ENCODE measurements at regions not wholly inside any gene's neighbourhood (a gene's known extent, or its start where the extent isn't known, plus 50 kb on each side); places are given as distances from the start of the nearest gene placed in this dataset.

DNA sequence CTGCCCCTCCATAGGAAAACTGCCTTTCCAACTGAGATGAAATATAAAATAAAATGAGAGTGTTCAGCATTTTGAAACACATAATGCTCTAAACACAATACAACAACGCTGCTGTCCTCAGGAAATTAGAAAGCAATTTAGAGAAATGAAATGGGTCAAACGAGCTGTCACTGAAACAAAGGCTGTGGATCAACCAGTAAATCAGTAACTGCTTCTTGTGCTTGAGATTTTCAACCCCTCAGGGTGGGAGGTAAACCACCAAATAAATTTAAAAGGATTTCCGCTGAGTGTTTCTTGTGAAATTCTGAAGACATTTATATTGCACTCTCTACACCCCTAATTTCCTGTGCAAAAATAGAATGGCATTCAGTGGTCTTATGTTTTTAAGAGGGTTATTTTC lies 657.1 kb upstream of the SEL1L start:
- DNase-seq = no peak

DNA sequence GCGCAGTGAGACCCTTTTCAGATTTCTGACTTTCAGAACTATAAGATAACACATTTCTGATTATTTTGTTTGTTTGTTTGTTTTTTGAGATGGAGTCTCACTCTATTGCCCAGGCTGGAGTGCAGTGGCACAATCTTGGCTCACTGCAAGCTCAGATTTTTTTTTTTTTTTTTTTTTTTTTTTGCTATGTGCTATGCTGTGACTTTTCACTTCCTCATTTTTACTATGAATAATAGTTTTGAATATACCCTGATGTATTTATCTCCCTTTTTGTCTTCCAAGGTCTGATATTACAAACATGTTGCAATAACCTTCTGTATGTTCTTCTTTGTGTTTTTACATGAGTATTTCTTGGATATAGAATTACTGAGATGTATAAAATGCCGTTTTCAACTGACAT lies 658.7 kb upstream of the SEL1L start:
- DNase-seq = no peak

DNA sequence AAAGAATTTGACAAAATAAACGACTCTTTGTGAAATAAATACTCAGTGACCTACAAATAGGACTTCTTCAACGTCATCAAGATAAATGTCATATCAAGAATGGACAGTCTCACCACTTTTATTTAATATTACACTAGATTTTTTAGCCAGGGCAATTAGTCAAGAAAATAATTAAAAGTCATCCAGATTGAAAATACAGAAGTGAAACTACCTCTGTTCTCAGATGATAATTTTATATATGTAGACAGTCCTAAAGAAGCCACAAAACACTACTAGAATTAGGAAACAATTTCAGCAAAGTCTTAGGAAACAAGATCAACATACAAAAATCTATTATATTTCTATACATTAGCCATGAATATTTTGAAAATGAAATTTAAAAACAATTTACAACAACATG lies 689.6 kb upstream of the SEL1L start:
- DNase-seq = no peak

DNA sequence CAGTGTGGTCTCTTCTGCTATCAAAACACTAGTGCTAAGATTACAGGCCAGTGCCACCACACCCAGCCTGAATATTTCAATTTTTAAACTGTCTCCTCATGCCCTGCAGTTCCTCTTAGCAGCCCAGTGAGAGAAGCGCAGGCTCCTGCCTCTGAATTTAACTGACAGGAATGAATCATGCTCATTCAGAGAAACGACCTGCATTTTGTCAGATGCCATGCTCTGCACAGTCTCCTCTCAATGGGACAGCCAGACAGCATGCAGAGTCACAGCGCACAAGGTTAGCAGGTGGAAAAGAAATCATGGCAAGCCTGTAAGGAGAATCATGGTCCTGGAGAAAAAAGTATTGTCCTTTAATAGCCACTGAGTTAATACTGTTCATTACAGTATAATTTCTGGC lies 691.0 kb upstream of the SEL1L start:
- DNase-seq = no peak

DNA sequence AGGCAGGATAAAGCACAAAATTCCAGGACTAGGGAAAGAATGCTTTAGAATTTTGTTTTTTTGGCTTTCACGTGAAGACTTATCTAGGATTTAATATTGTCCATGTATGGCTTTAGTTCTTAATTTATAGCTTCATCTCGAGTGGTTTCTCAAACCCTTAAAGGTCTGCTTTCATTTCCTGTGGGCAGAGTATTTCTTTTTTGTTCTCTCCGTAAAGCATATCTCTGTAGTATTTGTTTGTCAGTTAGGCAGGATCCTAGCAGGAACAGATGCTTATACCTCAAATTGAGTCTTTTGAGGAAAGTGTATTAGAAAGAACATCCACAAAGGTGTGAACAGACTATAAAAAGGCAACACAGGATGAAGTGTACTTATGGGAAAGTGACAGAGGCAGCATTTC lies 697.1 kb upstream of the SEL1L start:
- no peak for DNase-seq

DNA sequence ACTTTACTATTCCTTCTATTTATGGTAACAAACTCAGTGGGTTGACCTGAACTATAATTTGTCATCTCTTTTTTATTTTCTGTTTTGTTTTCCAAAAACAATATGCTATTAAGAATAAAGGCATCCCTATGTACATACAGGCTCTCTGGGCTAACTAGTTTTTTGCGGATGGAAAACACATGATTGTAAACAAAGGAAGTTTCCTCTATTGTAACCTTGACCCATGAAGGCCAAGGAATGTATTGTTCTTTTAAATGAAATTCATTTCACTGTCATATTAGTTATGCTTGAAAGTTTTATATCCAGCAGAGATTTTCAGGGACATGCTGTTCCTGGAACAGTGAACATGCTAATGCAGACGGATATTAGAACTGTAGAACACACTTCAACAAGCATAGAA lies 705.0 kb upstream of the SEL1L start:
- DNase-seq = no peak

DNA sequence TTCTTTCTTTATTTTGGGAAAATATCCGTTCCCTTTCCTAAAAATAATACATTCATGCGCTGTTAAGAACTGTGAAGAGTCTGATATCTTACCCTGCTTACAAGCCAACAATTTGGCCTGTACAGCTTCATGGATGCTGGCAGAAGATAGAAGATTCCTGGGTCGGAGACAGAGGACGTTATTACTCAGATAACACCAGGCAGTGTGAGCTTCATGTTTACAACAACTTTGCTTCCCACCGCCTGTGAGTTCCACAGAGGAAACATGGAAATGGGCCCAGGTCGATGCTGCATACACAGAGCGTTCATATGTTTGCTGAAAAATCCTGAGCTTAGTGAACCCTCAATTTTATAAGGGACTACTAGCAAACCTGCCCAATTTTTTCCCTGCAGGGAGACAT lies 705.6 kb upstream of the SEL1L start:
- no peak for DNase-seq

DNA sequence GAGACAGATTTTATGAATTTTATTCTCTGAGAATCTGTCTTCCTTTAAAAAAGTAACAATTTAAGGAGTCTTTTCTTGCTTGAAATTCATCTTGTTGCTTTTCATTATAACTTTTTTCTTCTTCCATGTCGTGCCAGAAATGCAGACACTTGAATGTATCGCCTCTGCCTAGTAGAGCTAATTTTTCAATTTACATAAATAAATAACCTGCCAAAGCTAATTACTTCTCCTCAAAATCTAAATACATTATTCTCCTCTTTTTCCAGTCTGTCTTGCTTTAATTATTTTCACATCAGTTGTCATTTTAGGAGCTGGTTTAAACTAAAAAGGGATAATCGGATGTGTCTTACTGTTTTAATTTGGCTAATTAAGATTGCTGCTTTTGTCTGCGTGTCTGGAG lies 711.1 kb upstream of the SEL1L start:
- no peak for DNase-seq

DNA sequence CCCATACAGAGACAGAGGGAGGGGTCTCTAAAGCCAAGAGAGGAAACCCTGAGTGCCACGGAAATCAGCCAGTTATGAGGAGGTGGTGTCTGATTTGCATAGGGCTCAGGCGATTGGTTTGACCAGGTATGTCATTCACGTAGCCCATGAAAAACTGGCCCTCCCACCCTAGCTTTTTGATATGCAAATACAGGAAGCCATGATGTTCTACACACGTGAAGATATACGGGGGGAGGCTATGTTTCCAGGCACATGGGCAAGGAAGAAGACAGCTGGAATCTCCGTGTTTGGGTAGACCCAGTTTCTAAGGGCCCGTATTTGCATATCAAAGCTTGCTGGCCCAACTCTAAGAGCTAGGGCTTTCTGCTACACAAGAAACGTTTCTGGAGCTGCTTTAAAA lies 717.8 kb upstream of the SEL1L start:
- no peak for DNase-seq

DNA sequence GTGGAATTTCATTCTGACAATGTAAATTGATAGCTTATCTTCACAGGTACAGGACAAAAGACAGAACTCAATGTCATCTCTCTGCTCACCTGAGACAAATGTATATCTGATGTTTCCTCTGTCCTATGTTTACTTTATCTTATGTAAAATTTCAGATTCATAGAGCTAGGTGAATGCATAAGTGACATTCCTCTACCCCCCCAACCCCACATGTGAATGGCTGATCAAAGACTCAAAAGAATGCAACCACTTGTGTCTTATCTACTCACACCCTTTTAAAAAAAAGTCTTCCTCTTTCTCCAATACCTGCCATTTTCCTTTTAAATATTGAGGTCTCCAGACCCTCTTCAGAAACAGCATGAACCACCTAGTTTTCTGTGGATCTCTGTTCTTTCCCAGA lies 736.6 kb upstream of the SEL1L start:
- DNase-seq = no peak

DNA sequence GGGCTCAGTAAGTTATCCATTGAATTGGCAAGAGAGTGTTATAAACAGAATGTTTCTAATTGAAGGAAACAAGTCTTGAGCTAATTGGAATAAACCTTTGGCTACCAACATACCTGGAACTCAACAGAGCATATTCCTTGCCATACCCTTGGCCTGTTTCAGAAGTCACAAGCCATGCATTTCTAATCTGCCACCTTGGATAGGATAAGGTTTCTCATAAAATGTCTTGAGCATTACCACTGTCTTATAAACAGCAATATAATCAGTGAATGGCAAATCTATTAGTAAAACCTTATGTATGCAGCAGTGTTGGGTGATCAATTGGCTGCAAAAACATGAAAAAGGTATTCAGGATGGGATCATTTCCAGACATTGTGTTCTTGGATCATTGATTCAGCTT lies 765.2 kb upstream of the SEL1L start:
- DNase-seq = no peak

DNA sequence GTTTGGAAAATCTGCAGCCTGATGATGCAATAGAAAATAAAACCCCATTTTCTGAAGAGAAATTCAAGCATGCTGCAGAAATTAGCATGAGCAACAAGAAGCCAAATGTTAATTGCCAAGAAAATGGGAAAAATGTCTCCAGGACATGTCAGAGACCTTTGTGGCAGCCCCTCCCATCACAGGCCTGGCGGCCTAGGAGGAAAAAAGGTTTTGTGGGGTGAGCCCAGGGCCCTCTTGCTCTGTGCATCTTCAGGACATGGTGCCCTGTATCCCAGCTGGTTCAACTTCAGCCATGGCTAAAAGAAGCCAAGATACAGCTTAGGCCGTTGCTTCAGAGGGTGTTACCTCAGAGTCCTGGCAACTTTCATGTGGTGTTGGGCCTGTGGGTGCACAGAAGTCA lies 775.5 kb upstream of the SEL1L start:
- DNase-seq = no peak

DNA sequence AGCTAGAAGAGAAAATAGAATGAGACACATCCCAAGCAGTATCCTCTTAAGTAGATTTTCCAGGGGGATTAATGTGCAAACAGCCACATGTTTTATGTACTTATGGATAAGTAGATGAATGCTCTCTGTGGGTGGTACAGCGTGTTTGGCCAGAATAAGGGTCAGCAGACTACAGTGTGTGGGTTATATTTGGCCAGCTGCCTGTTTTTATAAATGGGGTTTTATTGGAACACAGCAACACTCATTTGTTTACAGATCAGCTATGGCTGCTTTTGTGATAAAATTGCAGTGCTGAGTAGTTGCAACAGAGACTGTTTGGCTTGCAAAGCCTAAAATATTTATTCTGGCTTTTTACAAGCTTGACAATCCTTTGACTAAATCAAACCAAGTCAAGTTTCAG lies 780.2 kb upstream of the SEL1L start:
- DNase-seq = peak; percentile 93

DNA sequence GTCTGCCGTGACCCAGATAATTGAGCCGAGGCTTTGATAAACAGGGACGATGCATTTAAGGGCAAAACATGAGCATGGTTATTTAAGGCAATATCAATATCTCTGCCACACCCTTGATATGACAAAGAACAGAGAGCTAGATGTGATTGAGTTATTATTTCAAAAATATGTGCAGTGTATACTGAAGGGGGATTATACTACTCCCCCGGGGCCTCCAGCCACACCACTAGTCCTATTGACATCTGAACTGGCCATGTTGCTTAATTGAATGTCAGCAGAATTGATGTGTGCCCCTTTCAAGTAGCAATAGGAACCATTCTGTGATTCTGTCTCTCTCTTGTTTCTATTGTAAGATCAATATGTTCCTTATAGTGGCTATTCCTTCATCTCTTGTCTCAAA lies 794.8 kb upstream of the SEL1L start:
- DNase-seq = no peak

DNA sequence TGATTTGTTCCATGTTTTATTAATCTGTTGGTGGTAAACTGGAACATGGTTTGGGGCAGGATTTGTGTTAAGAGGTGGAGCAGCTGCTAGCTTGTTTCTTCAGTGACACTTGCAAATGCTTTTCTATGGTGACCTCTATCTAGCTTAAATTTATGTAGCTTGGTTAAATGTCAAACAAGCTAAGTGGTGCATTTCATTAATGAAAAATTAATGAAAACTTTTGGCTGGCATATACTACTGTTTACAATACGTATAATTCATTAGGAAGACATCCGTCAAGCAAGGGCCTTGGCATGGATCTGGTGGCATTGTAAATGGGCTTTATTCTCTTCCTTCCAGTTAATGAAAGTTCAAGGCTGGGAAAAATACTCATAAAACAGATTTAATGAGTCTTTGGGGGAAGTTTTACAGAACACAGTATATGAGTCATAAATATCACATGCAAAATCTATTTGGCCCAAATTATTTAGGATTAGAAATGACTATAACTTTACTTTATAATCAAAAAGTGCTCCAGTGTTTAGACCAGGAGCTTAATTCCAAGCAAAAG lies 807.7 kb upstream of the SEL1L start:
- no peak for DNase-seq

DNA sequence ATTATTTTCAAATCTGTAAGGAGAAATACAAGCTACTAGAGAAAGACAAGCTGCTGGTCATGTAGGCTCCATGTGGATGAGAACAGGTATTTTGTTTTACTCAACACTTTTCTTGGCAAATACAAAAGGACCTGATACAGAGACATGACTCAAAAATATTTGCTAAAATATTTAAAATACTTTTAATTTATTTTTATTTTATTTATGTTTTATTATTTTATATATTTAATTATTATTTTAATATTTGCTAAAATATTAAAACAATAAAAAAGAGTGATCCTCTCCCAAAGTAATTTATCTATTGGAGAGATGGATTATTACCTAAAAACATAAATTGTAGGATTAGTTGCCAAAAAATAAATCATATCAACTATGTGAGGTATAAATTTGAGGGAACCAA lies 808.9 kb upstream of the SEL1L start:
- no peak for DNase-seq

DNA sequence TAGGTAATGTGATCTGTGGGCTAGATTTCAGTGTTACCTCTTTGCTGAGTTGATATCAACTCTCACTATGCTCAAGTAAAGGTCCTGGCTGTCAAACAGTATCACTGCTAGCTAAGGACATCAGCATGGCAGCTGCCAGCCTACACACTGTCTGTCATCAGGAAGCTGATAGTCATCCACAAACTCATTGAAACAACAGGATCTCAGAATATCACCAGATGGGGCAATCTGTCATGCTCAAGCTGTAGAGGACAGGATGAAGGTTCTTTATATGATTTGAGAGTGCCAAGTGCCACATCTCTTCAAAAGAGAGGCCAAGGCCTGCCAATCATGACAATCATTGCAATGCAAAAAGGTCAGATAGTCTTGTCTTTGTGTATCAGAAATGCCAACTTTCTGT lies 811.5 kb upstream of the SEL1L start:
- no peak for DNase-seq

DNA sequence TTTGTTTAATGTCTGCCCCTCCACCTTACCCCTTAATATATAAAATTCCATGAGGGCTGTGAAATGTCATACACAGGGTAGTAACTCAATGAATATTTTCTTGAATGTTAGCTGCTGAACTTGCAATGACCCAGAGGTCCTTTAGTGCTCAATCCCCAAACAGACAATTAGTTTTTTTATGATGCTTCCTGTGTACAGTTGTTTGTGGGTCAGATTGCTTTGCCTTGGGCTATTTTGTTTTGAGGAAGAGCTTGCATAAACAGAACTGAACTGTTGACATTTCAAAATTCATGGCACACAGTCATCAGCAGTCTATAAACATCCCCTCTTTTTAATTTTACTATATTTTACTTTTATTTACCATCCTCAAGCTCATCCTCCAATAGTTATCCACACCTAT lies 820.5 kb upstream of the SEL1L start:
- no peak for DNase-seq

DNA sequence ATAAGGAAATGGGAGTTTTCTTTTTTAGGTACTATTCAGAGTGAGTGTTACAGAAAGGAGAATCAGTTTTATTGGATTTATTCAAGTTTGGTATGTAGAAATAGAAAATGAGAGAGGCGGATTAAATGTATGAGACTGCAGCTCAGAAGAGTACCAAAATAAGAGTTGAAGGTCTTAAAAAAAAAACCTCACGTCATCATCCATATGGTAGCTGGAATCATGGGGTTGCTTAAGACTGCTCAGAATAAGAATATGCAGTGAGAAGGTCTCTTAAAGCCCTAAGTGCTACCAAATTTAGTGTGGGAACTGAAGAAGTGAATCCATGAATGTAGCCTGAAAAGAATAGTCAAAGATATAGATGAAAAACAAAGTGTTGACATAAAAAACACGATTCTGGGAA lies 825.5 kb upstream of the SEL1L start:
- DNase-seq = no peak

DNA sequence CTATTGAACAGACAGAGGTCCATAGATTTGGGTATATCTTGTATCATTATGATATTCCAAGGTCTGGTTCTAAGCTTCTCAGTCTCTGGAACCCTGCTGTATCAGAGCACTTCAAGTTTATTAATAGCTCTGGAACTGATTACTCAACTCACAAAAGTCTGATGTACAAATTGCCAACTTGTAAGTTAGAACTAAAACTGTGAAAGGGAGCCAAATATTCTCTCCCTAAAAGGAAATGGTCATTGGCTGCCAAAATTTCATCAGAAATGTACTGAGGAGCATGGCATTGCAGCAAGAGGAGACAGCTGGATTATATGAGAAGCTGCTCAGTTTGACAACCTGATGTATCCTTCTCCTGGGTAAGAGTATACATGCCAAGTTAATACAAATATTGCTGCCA lies 828.8 kb upstream of the SEL1L start:
- no peak for DNase-seq

DNA sequence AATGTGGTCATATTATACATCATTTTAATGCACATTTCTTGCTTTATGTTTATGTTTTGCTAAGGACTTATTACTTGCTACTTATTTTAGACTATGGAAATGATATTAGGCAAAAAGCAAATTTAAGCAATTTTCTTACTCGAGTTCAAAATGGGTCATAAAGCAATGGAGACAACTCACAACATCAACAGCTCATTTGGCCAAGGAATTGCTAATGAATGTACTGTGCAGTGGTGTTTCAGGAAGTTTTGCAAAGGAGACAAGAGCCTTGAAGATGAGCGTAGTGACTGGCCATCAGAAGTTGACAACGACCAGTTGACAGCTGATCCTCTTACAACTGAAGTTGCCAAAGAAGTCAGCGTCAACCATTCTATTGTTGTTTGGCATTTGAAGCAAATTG lies 831.8 kb upstream of the SEL1L start:
- DNase-seq = no peak

DNA sequence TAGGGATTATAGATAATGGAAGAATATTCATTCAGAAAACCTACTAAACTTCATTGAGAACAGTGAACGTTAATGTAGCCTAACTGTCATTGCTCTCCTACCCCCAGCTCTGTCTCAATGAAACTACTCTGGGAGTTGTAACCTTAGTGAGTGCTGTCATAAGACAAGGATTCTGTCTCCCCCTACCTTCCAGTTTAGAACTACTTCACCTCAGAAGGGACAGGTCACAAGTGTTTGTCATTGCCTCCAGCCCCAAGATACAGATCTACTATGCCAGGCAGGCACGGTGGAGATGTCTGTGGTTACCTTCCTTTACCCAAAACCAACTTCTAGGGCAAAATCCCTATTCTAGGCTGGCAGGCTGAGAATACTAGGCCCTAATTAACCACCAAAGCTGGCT lies 833.1 kb upstream of the SEL1L start:
- no peak for DNase-seq

DNA sequence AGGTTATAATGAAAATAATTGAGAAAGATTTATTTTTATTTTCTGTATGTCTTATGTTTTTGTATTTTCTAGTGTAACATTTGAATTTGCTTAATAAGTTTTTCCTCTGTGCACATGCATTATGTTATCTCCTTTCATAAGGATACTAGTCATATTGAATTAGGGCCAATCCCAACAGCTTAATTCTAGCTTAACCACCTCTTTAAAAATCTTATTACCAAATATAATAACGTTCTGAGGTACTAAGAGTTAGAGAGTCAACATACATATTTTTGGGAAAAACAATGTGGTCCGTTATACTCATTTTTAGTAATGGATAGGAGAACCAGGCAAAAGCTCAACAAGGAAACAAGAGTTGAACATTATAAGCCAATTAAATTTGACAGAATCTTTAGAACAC lies 845.6 kb upstream of the SEL1L start:
- DNase-seq = no peak

DNA sequence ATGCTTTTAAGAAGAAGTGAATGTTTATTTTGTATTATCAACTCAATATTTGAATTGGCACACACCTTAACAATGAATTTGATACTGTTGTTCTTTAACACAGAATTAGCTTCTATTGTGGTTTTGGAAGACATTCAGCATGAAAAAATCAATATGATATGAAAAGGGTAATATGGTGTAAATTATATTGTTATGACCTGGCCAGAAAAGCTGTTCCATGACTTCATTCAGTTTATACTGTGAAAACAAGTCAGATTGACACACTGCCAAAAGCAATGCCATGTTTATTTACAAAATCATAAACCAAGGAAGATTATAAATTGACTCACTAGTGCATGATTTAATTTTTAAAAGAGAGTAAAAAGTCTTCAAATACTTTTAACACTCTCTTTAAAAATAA lies 851.4 kb upstream of the SEL1L start:
- DNase-seq = peak; percentile 89

DNA sequence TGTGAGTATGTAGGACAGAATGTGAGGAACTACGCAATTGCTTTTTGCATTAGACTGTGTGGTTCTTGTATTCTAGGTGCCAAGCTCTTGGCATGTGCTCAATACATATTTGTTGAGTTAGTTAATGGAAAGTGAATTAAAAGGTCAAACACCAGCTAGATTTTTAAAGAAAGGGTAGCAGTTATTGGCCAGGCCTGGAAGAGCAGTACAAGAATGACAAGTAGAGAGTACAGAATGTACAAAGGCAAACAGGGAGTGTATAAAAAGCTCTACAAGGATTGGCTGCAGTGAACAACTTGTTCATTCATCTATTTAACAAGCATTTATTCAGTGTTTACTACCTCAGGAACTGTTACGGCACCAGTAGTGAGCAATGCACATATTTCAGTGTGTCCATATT lies 854.0 kb upstream of the SEL1L start:
- no peak for DNase-seq

DNA sequence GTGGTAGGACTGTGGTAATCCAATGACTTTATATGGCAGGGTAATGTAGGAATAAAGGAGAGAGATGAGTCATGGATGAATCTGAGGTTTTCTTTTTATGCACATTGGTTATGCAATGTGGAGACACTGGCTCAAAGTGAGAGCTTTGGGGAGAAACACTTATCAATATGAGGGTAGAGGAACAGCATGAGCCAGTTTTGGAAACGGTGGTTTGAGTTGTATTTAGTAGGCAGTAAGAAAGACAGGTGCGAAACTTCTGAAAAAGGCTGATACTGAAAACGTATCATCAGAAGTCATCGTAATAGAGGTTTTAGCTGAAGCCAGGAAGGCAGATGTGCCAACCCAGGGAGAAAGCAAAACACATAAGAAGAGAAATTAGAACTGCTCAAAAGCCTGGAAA lies 854.8 kb upstream of the SEL1L start:
- DNase-seq = no peak
